PC-3 (cell line): ENCODE measurements at regions not wholly inside any gene's neighbourhood (a gene's known extent, or its start where the extent isn't known, plus 50 kb on each side); places are given as distances from the start of the nearest gene placed in this dataset.

Experiments
- ATAC-seq: fragments of 200-7000 bp; cut with Tn5 transposase; 2 replicates; pipeline ENCODE4 v1.9.1; 2020; ENCODE audit warnings: mild to moderate bottlenecking, moderate library complexity
- BruUV-seq: library from RNA; stranded (reverse); fragments of 400-500 nt; replicated peaks from 2 replicates; lab custom pipeline; 2021; lab: Mats Ljungman, UMichigan
- CTCF ChIA-PET: fragments of 300-600 bp; sonication (Branson Sonifier 250); formaldehyde crosslinking; loops from one replicate; lab custom pipeline; 2022; ENCODE audit warnings: antibody characterized with exemption; lab: Charles Lee
- POLR2A ChIA-PET: fragments of 300-600 bp; sonication (Branson Sonifier 250); formaldehyde crosslinking; loops from one replicate; lab custom pipeline; 2022; ENCODE audit warnings: antibody characterized with exemption; ENCODE audit not compliant: unreplicated experiment; lab: Charles Lee
- DNase-seq: peaks from one replicate; pipeline ENCODE4 v3.0.0-alpha.2; 2015
- H2AFZ ChIP-seq: fragments of 300-600 bp; sonication (generic); 2 replicates; pipeline ENCODE4 v1.6.0; 2016; ENCODE audit warnings: antibody characterized with exemption, low read length
- H3F3A ChIP-seq: fragments of 300-600 bp; sonication (generic); one replicate; pipeline ENCODE4 v1.6.0; 2017; ENCODE audit warnings: antibody characterized with exemption, low read length, control low read depth, mild to moderate bottlenecking; ENCODE audit not compliant: unreplicated experiment
- H3K27ac ChIP-seq: fragments of 300-600 bp; sonication (generic); 2 replicates; pipeline ENCODE4 v1.5.1; 2016; ENCODE audit warnings: mild to moderate bottlenecking, low read length
- H3K27me3 ChIP-seq: fragments of 300-600 bp; sonication (generic); 2 replicates; pipeline ENCODE4 v1.6.1; 2016; ENCODE audit warnings: low read length, mixed read lengths
- H3K36me3 ChIP-seq: fragments of 300-600 bp; sonication (generic); 2 replicates; pipeline ENCODE4 v1.6.1; 2016; ENCODE audit warnings: low read depth, mixed run types, low read length, mixed read lengths
- H3K4me1 ChIP-seq: fragments of 300-600 bp; sonication (generic); 2 replicates; pipeline ENCODE4 v1.5.1; 2016; ENCODE audit warnings: low read length; ENCODE audit not compliant: insufficient read depth
- H3K4me2 ChIP-seq: fragments of 300-600 bp; sonication (generic); 2 replicates; pipeline ENCODE4 v1.6.0; 2016; ENCODE audit warnings: low read length
- H3K4me3 ChIP-seq: fragments of 300-600 bp; sonication (generic); 2 replicates; pipeline ENCODE4 v1.5.1; 2016; ENCODE audit warnings: mild to moderate bottlenecking, low read length, mixed read lengths
- H3K79me2 ChIP-seq: fragments of 300-600 bp; sonication (generic); 2 replicates; pipeline ENCODE4 v1.6.1; 2017; ENCODE audit warnings: low read length, mixed read lengths
- H3K9ac ChIP-seq: fragments of 300-600 bp; sonication (generic); 2 replicates; pipeline ENCODE4 v1.6.0; 2016; ENCODE audit warnings: mild to moderate bottlenecking, low read length
- H3K9me2 ChIP-seq: fragments of 300-600 bp; sonication (generic); replicated peaks from 2 replicates; pipeline ENCODE4 v1.6.1; 2016; ENCODE audit warnings: mixed run types, low read length, mixed read lengths
- H3K9me3 ChIP-seq: fragments of 300-600 bp; sonication (generic); 2 replicates; pipeline ENCODE4 v1.6.1; 2016; ENCODE audit warnings: low read length, mixed read lengths
- H4K20me1 ChIP-seq: fragments of 300-600 bp; sonication (generic); 2 replicates; pipeline ENCODE4 v1.6.1; 2016; ENCODE audit warnings: low read length, mixed read lengths
- EZH2 ChIP-seq: fragments of 300-600 bp; sonication (generic); IDR thresholded peaks from one replicate; pipeline ENCODE4 v1.6.1; 2017; ENCODE audit warnings: antibody characterized with exemption, mild to moderate bottlenecking, low read length; ENCODE audit not compliant: unreplicated experiment
- EZH2phosphoT487 ChIP-seq: fragments of 300-600 bp; sonication (generic); IDR thresholded peaks from 2 replicates; pipeline ENCODE4 v1.6.1; 2018; ENCODE audit warnings: mild to moderate bottlenecking, antibody characterized with exemption, low read length, borderline replicate concordance
- intact Hi-C: fragments of 100-400 bp; cut with micrococcal nuclease; formaldehyde crosslinking; loops from 2 replicates; pipeline ENCODE4 v1.9.0; 2023
- TF ChIP-seq, protein P1 (sequence below): fragments of 300-600 bp; sonication (generic); conservative IDR thresholded peaks from 2 replicates; pipeline ENCODE4 v1.5.1; 2017; ENCODE audit warnings: antibody characterized with exemption, low read depth, mild to moderate bottlenecking, low read length

DNA sequence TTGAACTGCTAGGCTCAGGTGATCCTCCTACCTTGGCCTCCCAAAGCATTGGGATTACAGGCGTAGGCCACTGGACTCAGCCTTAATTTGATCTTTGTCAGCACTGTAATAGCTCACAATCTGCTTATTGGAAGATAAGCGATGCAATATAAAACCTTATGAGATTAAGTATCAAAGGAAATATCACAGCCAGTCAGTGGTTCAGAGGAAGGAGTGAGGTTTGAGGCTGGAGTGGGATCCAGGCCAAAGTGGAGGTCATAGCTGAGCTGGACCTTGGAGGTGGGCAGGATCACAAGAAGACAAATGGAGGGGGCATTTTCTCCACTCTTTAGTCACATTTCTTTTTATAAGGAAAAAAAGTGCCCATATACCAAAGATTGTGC, 228.5 kb downstream of the RHOU start:
- no peak overlapping the region for H3K4me2 ChIP-seq
- H3K9ac ChIP-seq = no peak overlapping the region
- ChIA-PET POLR2A (no interaction called here), CTCF (no interaction called here)
- H2AFZ ChIP-seq = no peak overlapping the region
- no peak overlapping the region for H3K4me3 ChIP-seq
- intact Hi-C loops = no loop called here
- no peaks in the 10 kb centered on the region for H3F3A ChIP-seq
- ATAC-seq = no peak
- H3K79me2 ChIP-seq = no peaks in the 10 kb centered on the region
- no peaks in the 10 kb centered on the region for H3K9me3 ChIP-seq
- BruUV-seq = no TSS peak
- H3K36me3 ChIP-seq = no peaks in the 10 kb centered on the region
- peaks cover 37% of the 10 kb centered on the region for H3K27me3 ChIP-seq
- DNase-seq = no peak
- no peak overlapping the region for H3K27ac ChIP-seq
- no peaks in the 10 kb centered on the region for H4K20me1 ChIP-seq
- TF ChIP-seq EZH2 = no peak
- no peak for TF ChIP-seq EZH2phosphoT487
- H3K4me1 ChIP-seq = no peaks in the 10 kb centered on the region
- H3K9me2 ChIP-seq = no peaks in the 10 kb centered on the region

- no peak overlapping the region for H2AFZ ChIP-seq
- peak; percentile 27 for DNase-seq
- H4K20me1 ChIP-seq = no peaks in the 10 kb centered on the region
- ChIA-PET CTCF (no interaction called here), POLR2A (no interaction called here)
- H3F3A ChIP-seq = no peaks in the 10 kb centered on the region
- TF ChIP-seq EZH2 = no peak
- TF ChIP-seq EZH2phosphoT487 = no peak
- TF ChIP-seq, protein P1, sequence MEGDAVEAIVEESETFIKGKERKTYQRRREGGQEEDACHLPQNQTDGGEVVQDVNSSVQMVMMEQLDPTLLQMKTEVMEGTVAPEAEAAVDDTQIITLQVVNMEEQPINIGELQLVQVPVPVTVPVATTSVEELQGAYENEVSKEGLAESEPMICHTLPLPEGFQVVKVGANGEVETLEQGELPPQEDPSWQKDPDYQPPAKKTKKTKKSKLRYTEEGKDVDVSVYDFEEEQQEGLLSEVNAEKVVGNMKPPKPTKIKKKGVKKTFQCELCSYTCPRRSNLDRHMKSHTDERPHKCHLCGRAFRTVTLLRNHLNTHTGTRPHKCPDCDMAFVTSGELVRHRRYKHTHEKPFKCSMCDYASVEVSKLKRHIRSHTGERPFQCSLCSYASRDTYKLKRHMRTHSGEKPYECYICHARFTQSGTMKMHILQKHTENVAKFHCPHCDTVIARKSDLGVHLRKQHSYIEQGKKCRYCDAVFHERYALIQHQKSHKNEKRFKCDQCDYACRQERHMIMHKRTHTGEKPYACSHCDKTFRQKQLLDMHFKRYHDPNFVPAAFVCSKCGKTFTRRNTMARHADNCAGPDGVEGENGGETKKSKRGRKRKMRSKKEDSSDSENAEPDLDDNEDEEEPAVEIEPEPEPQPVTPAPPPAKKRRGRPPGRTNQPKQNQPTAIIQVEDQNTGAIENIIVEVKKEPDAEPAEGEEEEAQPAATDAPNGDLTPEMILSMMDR = no peak
- H3K4me3 ChIP-seq = no peak overlapping the region
- H3K79me2 ChIP-seq = no peaks in the 10 kb centered on the region
- intact Hi-C loops = no loop called here
- ATAC-seq = no peak
- no TSS peak for BruUV-seq
- peaks cover 35% of the 10 kb centered on the region for H3K27me3 ChIP-seq
- H3K9me3 ChIP-seq = no peaks in the 10 kb centered on the region
- no peak overlapping the region for H3K9ac ChIP-seq
- no peaks in the 10 kb centered on the region for H3K9me2 ChIP-seq
- no peaks in the 10 kb centered on the region for H3K36me3 ChIP-seq
- no peaks in the 10 kb centered on the region for H3K4me1 ChIP-seq
- H3K27ac ChIP-seq = no peak overlapping the region
- H3K4me2 ChIP-seq = no peak overlapping the region
Observed at GRCh38 chr1:228964178-228965089, 229.2 kb downstream of the RHOU start.

GRCh38 chr1:228968891-228969606, 233.8 kb downstream of the RHOU start:
- no peaks in the 10 kb centered on the region for H4K20me1 ChIP-seq
- H3K79me2 ChIP-seq = no peaks in the 10 kb centered on the region
- H3K4me2 ChIP-seq = no peak overlapping the region
- no peak for DNase-seq
- H3K9ac ChIP-seq = no peak overlapping the region
- no peaks in the 10 kb centered on the region for H3F3A ChIP-seq
- intact Hi-C loops = no loop called here
- ChIA-PET POLR2A (no interaction called here), CTCF (no interaction called here)
- peaks cover 55% of the 10 kb centered on the region for H3K27me3 ChIP-seq
- no peak overlapping the region for H3K27ac ChIP-seq
- H3K36me3 ChIP-seq = no peaks in the 10 kb centered on the region
- no peak for ATAC-seq
- H2AFZ ChIP-seq = no peak overlapping the region
- no peaks in the 10 kb centered on the region for H3K4me1 ChIP-seq
- H3K9me2 ChIP-seq = no peaks in the 10 kb centered on the region
- BruUV-seq = no TSS peak
- TF ChIP-seq EZH2phosphoT487 (no peak), EZH2 (no peak)
- TF ChIP-seq, protein P1 = no peak
- no peaks in the 10 kb centered on the region for H3K9me3 ChIP-seq
- no peak overlapping the region for H3K4me3 ChIP-seq
